Smooth muscle cell (in vitro differentiated cells): ENCODE measurements at regions not wholly inside any gene's neighbourhood (a gene's known extent, or its start where the extent isn't known, plus 50 kb on each side); places are given as distances from the start of the nearest gene placed in this dataset.

Experiments used
- DNase-seq: peaks from one replicate; lab custom pipeline; 2025; ENCODE audit not compliant: unreplicated experiment; lab: John Stamatoyannopoulos, UW
- H2AFZ ChIP-seq: fragments of 200-600 bp; sonication (generic); 2 replicates; pipeline ENCODE4 v1.6.0; 2016; ENCODE audit warnings: antibody characterized with exemption, low read depth, mild to moderate bottlenecking
- H3F3A ChIP-seq: fragments of 200-600 bp; sonication (generic); 2 replicates; pipeline ENCODE4 v1.6.0; 2017; ENCODE audit warnings: antibody characterized with exemption, low read depth
- H3K27ac ChIP-seq: fragments of 200-600 bp; sonication (generic); 2 replicates; pipeline ENCODE4 v1.5.1; 2016; ENCODE audit warnings: low read depth, mild to moderate bottlenecking
- H3K27me3 ChIP-seq: fragments of 200-600 bp; sonication (generic); 2 replicates; pipeline ENCODE4 v1.6.1; 2016; ENCODE audit warnings: low read depth, mild to moderate bottlenecking
- H3K36me3 ChIP-seq: fragments of 200-600 bp; sonication (generic); 2 replicates; pipeline ENCODE4 v1.5.1; 2016; ENCODE audit warnings: low read depth
- H3K4me1 ChIP-seq: fragments of 200-600 bp; sonication (generic); 2 replicates; pipeline ENCODE4 v1.5.1; 2016; ENCODE audit warnings: low read depth
- H3K4me2 ChIP-seq: fragments of 200-600 bp; sonication (generic); 2 replicates; pipeline ENCODE4 v1.6.0; 2016; ENCODE audit warnings: mild to moderate bottlenecking
- H3K4me3 ChIP-seq: fragments of 200-600 bp; sonication (generic); 2 replicates; pipeline ENCODE4 v1.5.1; 2016; ENCODE audit warnings: mild to moderate bottlenecking
- H3K79me2 ChIP-seq: fragments of 200-600 bp; sonication (generic); 2 replicates; pipeline ENCODE4 v1.6.0; 2016; ENCODE audit warnings: low read depth, mild to moderate bottlenecking
- H3K9ac ChIP-seq: fragments of 200-600 bp; sonication (generic); 2 replicates; pipeline ENCODE4 v1.6.0; 2016; ENCODE audit warnings: low read depth
- H3K9me3 ChIP-seq: fragments of 200-600 bp; sonication (generic); replicated peaks from 2 replicates; pipeline ENCODE4 v1.5.1; 2016; ENCODE audit warnings: low read depth
- H4K20me1 ChIP-seq: fragments of 200-600 bp; sonication (generic); 2 replicates; pipeline ENCODE4 v1.6.0; 2016; ENCODE audit warnings: low read depth
- CTCF ChIP-seq: fragments of 200-600 bp; sonication (generic); IDR thresholded peaks from 2 replicates; pipeline ENCODE4 v1.5.1; 2017; ENCODE audit warnings: borderline replicate concordance, mild to moderate bottlenecking, antibody characterized with exemption; ENCODE audit not compliant: insufficient read depth, poor library complexity, severe bottlenecking
- WGBS: methylation state at CpG from one replicate; pipeline ENCODE4 v1.1.7; 2016; ENCODE audit warnings: low lambda C conversion rate; 5-methylcytosine and 5-hydroxymethylcytosine counted together

GRCh38 chr9:19989213-19989612 is 200.4 kb upstream of the SLC24A2 start:
- no peak overlapping the region for H3K27ac ChIP-seq
- H3K9me3 ChIP-seq, result no peaks in the 10 kb centered on the region
- 94% methylated on average over 1 of the region's 1 CpG for WGBS
- H4K20me1 ChIP-seq, result no peaks in the 10 kb centered on the region
- no peak overlapping the region for H2AFZ ChIP-seq
- no peaks in the 10 kb centered on the region for H3K27me3 ChIP-seq
- no peaks in the 10 kb centered on the region for H3F3A ChIP-seq
- H3K4me1 ChIP-seq, result peaks cover 11% of the 10 kb centered on the region
- H3K9ac ChIP-seq, result no peak overlapping the region
- H3K79me2 ChIP-seq, result no peaks in the 10 kb centered on the region
- no peak overlapping the region for H3K4me2 ChIP-seq
- DNase-seq, result no peak
- no peaks in the 10 kb centered on the region for H3K36me3 ChIP-seq
- no peak overlapping the region for H3K4me3 ChIP-seq
- TF ChIP-seq CTCF, result no peak

GRCh38 chr9:19988281-19988680 is 199.4 kb upstream of the SLC24A2 start:
- no peaks in the 10 kb centered on the region for H3K79me2 ChIP-seq
- no peak for DNase-seq
- no peaks in the 10 kb centered on the region for H3F3A ChIP-seq
- no peaks in the 10 kb centered on the region for H3K27me3 ChIP-seq
- H3K36me3 ChIP-seq, result no peaks in the 10 kb centered on the region
- H2AFZ ChIP-seq, result no peak overlapping the region
- H3K4me1 ChIP-seq, result peaks cover 11% of the 10 kb centered on the region
- no peak overlapping the region for H3K4me3 ChIP-seq
- no peak for TF ChIP-seq CTCF
- no peaks in the 10 kb centered on the region for H3K9me3 ChIP-seq
- H3K27ac ChIP-seq, result no peak overlapping the region
- no peak overlapping the region for H3K9ac ChIP-seq
- H3K4me2 ChIP-seq, result no peak overlapping the region
- H4K20me1 ChIP-seq, result no peaks in the 10 kb centered on the region
- 56% methylated on average over 2 of the region's 2 CpGs for WGBS

- no peak overlapping the region for H3K4me3 ChIP-seq
- no peaks in the 10 kb centered on the region for H3F3A ChIP-seq
- no peaks in the 10 kb centered on the region for H3K36me3 ChIP-seq
- no peak for DNase-seq
- H3K4me2 ChIP-seq, result no peak overlapping the region
- H2AFZ ChIP-seq, result no peak overlapping the region
- H3K27ac ChIP-seq, result no peak overlapping the region
- H3K9me3 ChIP-seq, result no peaks in the 10 kb centered on the region
- 97% methylated on average over 1 of the region's 1 CpG for WGBS
- no peaks in the 10 kb centered on the region for H3K27me3 ChIP-seq
- H3K79me2 ChIP-seq, result no peaks in the 10 kb centered on the region
- peaks cover 11% of the 10 kb centered on the region for H3K4me1 ChIP-seq
- no peak overlapping the region for H3K9ac ChIP-seq
- H4K20me1 ChIP-seq, result no peaks in the 10 kb centered on the region
- no peak for TF ChIP-seq CTCF
Measured at GRCh38 chr9:19985081-19985480, 196.2 kb upstream of the SLC24A2 start.

GRCh38 chr9:19976226-19976625 is 187.4 kb upstream of the SLC24A2 start:
- Histone ChIP-seq H4K20me1 (no peaks in the 10 kb centered on the region), H3K27ac (no peak overlapping the region), H3K36me3 (no peaks in the 10 kb centered on the region), H3K4me1 (no peaks in the 10 kb centered on the region), H3K4me3 (no peak overlapping the region), H3K9ac (no peak overlapping the region), H3K27me3 (no peaks in the 10 kb centered on the region), H3K4me2 (no peak overlapping the region), H3K9me3 (no peaks in the 10 kb centered on the region), H2AFZ (no peak overlapping the region), H3F3A (peaks cover 3% of the 10 kb centered on the region), H3K79me2 (no peaks in the 10 kb centered on the region)
- DNase-seq, result no peak
- TF ChIP-seq CTCF, result no peak
